ENCODE measurements at regions not wholly inside any gene's neighbourhood (a gene's known extent, or its start where the extent isn't known, plus 50 kb on each side); places are given as distances from the start of the nearest gene placed in this dataset.

DNA sequence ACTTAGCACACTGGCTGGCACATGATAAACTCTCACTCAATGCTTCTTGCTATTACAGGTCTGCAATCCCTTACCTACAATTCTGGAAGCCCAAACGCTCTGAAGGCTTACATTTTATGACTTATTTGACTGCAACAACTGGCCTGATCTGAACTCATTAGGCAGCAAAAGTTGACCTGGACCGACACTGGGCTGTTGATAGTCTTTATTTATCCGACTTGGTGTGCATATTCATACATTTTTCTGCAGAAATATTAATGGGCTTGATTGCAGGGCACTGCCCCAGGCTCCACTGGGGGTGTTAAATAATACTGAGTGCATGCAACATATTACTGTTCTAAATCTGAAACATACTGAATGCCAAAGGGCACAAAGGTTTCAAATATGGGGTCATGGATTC is 1076.7 kb downstream of the BCL11B start:
- no peak overlapping the region for H2AFZ ChIP-seq (replicated peaks; ENCODE audit: low read length, poor library complexity)
- no peak overlapping the region for H4K5ac ChIP-seq (ENCODE audit: low read depth, low read length)
- in situ Hi-C loops (cut with MboI; ENCODE audit: low sequenced_read_pairs), result no loop called here
- no peak for TF ChIP-seq MXI1 (IDR thresholded peaks at IDR 0.05; ENCODE audit: borderline replicate concordance, low read depth, low read length)
- no peak for TF ChIP-seq CTCF (conservative IDR thresholded peaks at IDR 0.05; ENCODE audit: low read depth, low read length)
- no peak for TF ChIP-seq RCOR1 (IDR thresholded peaks at IDR 0.05; ENCODE audit: insufficient replicate concordance, low read length)
- TF ChIP-seq POLR2A (IDR thresholded peaks at IDR 0.05; ENCODE audit: low read depth, low read length), result no peak
- TF ChIP-seq RFX5 (IDR thresholded peaks at IDR 0.05; ENCODE audit: low read depth, low read length), result no peak
- TF ChIP-seq MAZ (IDR thresholded peaks at IDR 0.05; ENCODE audit: borderline replicate concordance, low read depth, low read length), result no peak
- no peak for TF ChIP-seq RAD21 (IDR thresholded peaks at IDR 0.05; ENCODE audit: low read length)
- no peak for TF ChIP-seq FOS (IDR thresholded peaks at IDR 0.05; ENCODE audit: low read depth, low read length)
- no peak for TF ChIP-seq SMC3 (IDR thresholded peaks at IDR 0.05; ENCODE audit: low read depth, low read length)
- no peak for TF ChIP-seq NFE2L2 (IDR thresholded peaks at IDR 0.05; ENCODE audit: low read depth, low read length)
- no peak for TF ChIP-seq CEBPB (IDR thresholded peaks at IDR 0.05; ENCODE audit: low read depth, low read length)
- TF ChIP-seq CHD1 (IDR thresholded peaks at IDR 0.05; ENCODE audit: low read depth, low read length), result no peak
- TF ChIP-seq, protein P1, sequence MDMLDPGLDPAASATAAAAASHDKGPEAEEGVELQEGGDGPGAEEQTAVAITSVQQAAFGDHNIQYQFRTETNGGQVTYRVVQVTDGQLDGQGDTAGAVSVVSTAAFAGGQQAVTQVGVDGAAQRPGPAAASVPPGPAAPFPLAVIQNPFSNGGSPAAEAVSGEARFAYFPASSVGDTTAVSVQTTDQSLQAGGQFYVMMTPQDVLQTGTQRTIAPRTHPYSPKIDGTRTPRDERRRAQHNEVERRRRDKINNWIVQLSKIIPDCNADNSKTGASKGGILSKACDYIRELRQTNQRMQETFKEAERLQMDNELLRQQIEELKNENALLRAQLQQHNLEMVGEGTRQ (IDR thresholded peaks at IDR 0.05; ENCODE audit: low read depth, low read length), result no peak
- intact Hi-C loops (cut with micrococcal nuclease), result no loop called here
- no CpG with 5 or more reads among the region's 3 CpGs for whole genome bisulfite sequencing, 2 experiments (ENCODE audit: extremely low coverage in 2 of 2, insufficient read length in 1 of 2)
- H2BK120ac ChIP-seq (ENCODE audit: low read depth, low read length), result no peak overlapping the region
- no peaks in the 10 kb centered on the region for H3K9me1 ChIP-seq (ENCODE audit: insufficient read depth, low read length)
- no peak overlapping the region for H3K18ac ChIP-seq (ENCODE audit: low read depth, low read length)
- no peak overlapping the region for H3K4ac ChIP-seq (ENCODE audit: low read depth, low read length)
- no peaks in the 10 kb centered on the region for H3K4me1 ChIP-seq (ENCODE audit: control insufficient read depth, insufficient read depth, low read length)
- no peak overlapping the region for H3K4me2 ChIP-seq (ENCODE audit: low read depth, low read length)
- H3K56ac ChIP-seq (ENCODE audit: extremely low read depth, insufficient read depth, low read length), result no peak overlapping the region
- ATAC-seq (ENCODE audit: low read depth), result no peak
- no peak overlapping the region for H3K4me3 ChIP-seq (ENCODE audit: insufficient read depth, low read depth, low read length)
- dilution Hi-C loops (cut with HindIII; ENCODE audit: low sequenced_read_pairs, unreplicated experiment), result no loop called here
- H3K27me3 ChIP-seq (ENCODE audit: control insufficient read depth, insufficient read depth, low read length), result no peaks in the 10 kb centered on the region
- H2BK15ac ChIP-seq (ENCODE audit: low read depth, low read length), result no peak overlapping the region
- H2AK9ac ChIP-seq (replicated peaks; ENCODE audit: low read depth, low read length, poor library complexity), result no peak overlapping the region
- no peaks in the 10 kb centered on the region for H3K36me3 ChIP-seq (ENCODE audit: control insufficient read depth, insufficient read depth, low read length)
- no peak overlapping the region for H3K23ac ChIP-seq (ENCODE audit: low read depth, low read length)
- H2AK5ac ChIP-seq (ENCODE audit: low read depth, low read length), result no peak overlapping the region
- no peak overlapping the region for H2BK5ac ChIP-seq (ENCODE audit: low read depth, low read length, poor library complexity, severe bottlenecking)
- no peak overlapping the region for H4K91ac ChIP-seq (ENCODE audit: insufficient read depth, low read depth, low read length)
- peaks cover 13% of the 10 kb centered on the region for H3K9me3 ChIP-seq (ENCODE audit: control insufficient read depth, insufficient read depth, low read length)
- POLR2A ChIA-PET (ENCODE audit: unreplicated experiment), result no interaction called here
- H3K27ac ChIP-seq (ENCODE audit: insufficient read depth, low read length), result no peak overlapping the region
- CTCF ChIA-PET, result no interaction called here
- H3K79me1 ChIP-seq (ENCODE audit: low read depth in 1 of 2, low read length in 2 of 2), result no peaks in the 10 kb centered on the region
- BruUV-seq (replicated peaks), result no TSS peak
- DNase-seq, result no peak
- H2BK20ac ChIP-seq (ENCODE audit: low read depth, low read length), result no peak overlapping the region
- no peak overlapping the region for H3K14ac ChIP-seq (replicated peaks; ENCODE audit: low read depth, low read length)
- H4K8ac ChIP-seq (ENCODE audit: low read depth in 2 of 2, low read length in 2 of 2), result no peak overlapping the region
- no peaks in the 10 kb centered on the region for H4K20me1 ChIP-seq (ENCODE audit: insufficient read depth, low read length)
- H3K9ac ChIP-seq (ENCODE audit: low read depth, low read length), result no peak overlapping the region

Measured in IMR-90 (cell line).